ENCODE measurements at regions not wholly inside any gene's neighbourhood (a gene's known extent, or its start where the extent isn't known, plus 50 kb on each side); places are given as distances from the start of the nearest gene placed in this dataset.
A peak's percentile ranks its signal among the peaks of the same experiment; 100 is the strongest.
"Not testable (repeated sequence)": the region's sequence is repeated elsewhere in the genome, so short reads cannot be mapped to it uniquely, and the experiment has no call there.

GRCh38 chr2:87151835-87152493 lies 130.3 kb upstream of the PLGLB1 start:
- CTCF ChIA-PET; H3K9me3 ChIP-seq (ENCODE audit: low read length); H3K27ac ChIP-seq (ENCODE audit: low read length); intact Hi-C loops (cut with micrococcal nuclease); H3K9me2 ChIP-seq (replicated peaks; ENCODE audit: low read length); H3K27me3 ChIP-seq (ENCODE audit: low read length); H3K4me3 ChIP-seq (ENCODE audit: low read length); H3K79me2 ChIP-seq (ENCODE audit: low read length); H3K9ac ChIP-seq (ENCODE audit: low read length); BruUV-seq (replicated peaks); POLR2A ChIA-PET (ENCODE audit: unreplicated experiment); H3K4me1 ChIP-seq (ENCODE audit: insufficient read depth, low read length); H3F3A ChIP-seq (ENCODE audit: low read length, unreplicated experiment); DNase-seq; H4K20me1 ChIP-seq (ENCODE audit: low read length); H3K4me2 ChIP-seq (ENCODE audit: low read length); H2AFZ ChIP-seq (ENCODE audit: low read length); H3K36me3 ChIP-seq (ENCODE audit: low read depth, low read length): not testable (repeated sequence)
- peak; percentile 69 for ATAC-seq

GRCh38 chr2:87174454-87174853 lies 152.8 kb upstream of the PLGLB1 start:
- DNase-seq; intact Hi-C loops (cut with micrococcal nuclease); H4K20me1 ChIP-seq (ENCODE audit: low read length); H3F3A ChIP-seq (ENCODE audit: low read length, unreplicated experiment); H3K27ac ChIP-seq (ENCODE audit: low read length); H3K4me3 ChIP-seq (ENCODE audit: low read length); ATAC-seq; H3K36me3 ChIP-seq (ENCODE audit: low read depth, low read length); H3K4me2 ChIP-seq (ENCODE audit: low read length); H3K9me3 ChIP-seq (ENCODE audit: low read length); H3K9me2 ChIP-seq (replicated peaks; ENCODE audit: low read length); POLR2A ChIA-PET (ENCODE audit: unreplicated experiment); H3K79me2 ChIP-seq (ENCODE audit: low read length); BruUV-seq (replicated peaks); H2AFZ ChIP-seq (ENCODE audit: low read length); H3K4me1 ChIP-seq (ENCODE audit: insufficient read depth, low read length); H3K9ac ChIP-seq (ENCODE audit: low read length); CTCF ChIA-PET; H3K27me3 ChIP-seq (ENCODE audit: low read length): not testable (repeated sequence)

- BruUV-seq (replicated peaks); H3K79me2 ChIP-seq (ENCODE audit: low read length); H3K27ac ChIP-seq (ENCODE audit: low read length); CTCF ChIA-PET; H3F3A ChIP-seq (ENCODE audit: low read length, unreplicated experiment); H3K9ac ChIP-seq (ENCODE audit: low read length); H4K20me1 ChIP-seq (ENCODE audit: low read length); H3K4me3 ChIP-seq (ENCODE audit: low read length); POLR2A ChIA-PET (ENCODE audit: unreplicated experiment); H3K9me3 ChIP-seq (ENCODE audit: low read length); intact Hi-C loops (cut with micrococcal nuclease); H3K36me3 ChIP-seq (ENCODE audit: low read depth, low read length); H3K9me2 ChIP-seq (replicated peaks; ENCODE audit: low read length); H3K4me2 ChIP-seq (ENCODE audit: low read length); H3K4me1 ChIP-seq (ENCODE audit: insufficient read depth, low read length); H3K27me3 ChIP-seq (ENCODE audit: low read length); DNase-seq; ATAC-seq; H2AFZ ChIP-seq (ENCODE audit: low read length): not testable (repeated sequence)
Observed at GRCh38 chr2:87183373-87183772, 161.7 kb upstream of the PLGLB1 start.

GRCh38 chr2:87184260-87184659 lies 162.6 kb upstream of the PLGLB1 start:
- H3K4me2 ChIP-seq (ENCODE audit: low read length); H3K27ac ChIP-seq (ENCODE audit: low read length); H4K20me1 ChIP-seq (ENCODE audit: low read length); H3K36me3 ChIP-seq (ENCODE audit: low read depth, low read length); BruUV-seq (replicated peaks); DNase-seq; POLR2A ChIA-PET (ENCODE audit: unreplicated experiment); H3K9ac ChIP-seq (ENCODE audit: low read length); H3K4me1 ChIP-seq (ENCODE audit: insufficient read depth, low read length); H3K4me3 ChIP-seq (ENCODE audit: low read length); H3K9me3 ChIP-seq (ENCODE audit: low read length); H2AFZ ChIP-seq (ENCODE audit: low read length); H3K79me2 ChIP-seq (ENCODE audit: low read length); H3K27me3 ChIP-seq (ENCODE audit: low read length); H3K9me2 ChIP-seq (replicated peaks; ENCODE audit: low read length); CTCF ChIA-PET; intact Hi-C loops (cut with micrococcal nuclease); H3F3A ChIP-seq (ENCODE audit: low read length, unreplicated experiment); ATAC-seq: not testable (repeated sequence)

GRCh38 chr2:87189214-87189613 lies 167.6 kb upstream of the PLGLB1 start:
- H3K9ac ChIP-seq (ENCODE audit: low read length); H3K27ac ChIP-seq (ENCODE audit: low read length); H2AFZ ChIP-seq (ENCODE audit: low read length); H3K4me2 ChIP-seq (ENCODE audit: low read length); H3F3A ChIP-seq (ENCODE audit: low read length, unreplicated experiment); H3K36me3 ChIP-seq (ENCODE audit: low read depth, low read length); intact Hi-C loops (cut with micrococcal nuclease); H3K27me3 ChIP-seq (ENCODE audit: low read length); H3K9me3 ChIP-seq (ENCODE audit: low read length); ATAC-seq; H3K79me2 ChIP-seq (ENCODE audit: low read length); H3K9me2 ChIP-seq (replicated peaks; ENCODE audit: low read length); CTCF ChIA-PET; H4K20me1 ChIP-seq (ENCODE audit: low read length); BruUV-seq (replicated peaks); H3K4me1 ChIP-seq (ENCODE audit: insufficient read depth, low read length); H3K4me3 ChIP-seq (ENCODE audit: low read length); DNase-seq; POLR2A ChIA-PET (ENCODE audit: unreplicated experiment): not testable (repeated sequence)

- CTCF ChIA-PET; H3K4me3 ChIP-seq (ENCODE audit: low read length); BruUV-seq (replicated peaks); H3K27ac ChIP-seq (ENCODE audit: low read length); DNase-seq; H3K79me2 ChIP-seq (ENCODE audit: low read length); H3K9me3 ChIP-seq (ENCODE audit: low read length); H3K9ac ChIP-seq (ENCODE audit: low read length); intact Hi-C loops (cut with micrococcal nuclease); H4K20me1 ChIP-seq (ENCODE audit: low read length); H3K4me1 ChIP-seq (ENCODE audit: insufficient read depth, low read length); H2AFZ ChIP-seq (ENCODE audit: low read length); H3K9me2 ChIP-seq (replicated peaks; ENCODE audit: low read length); H3F3A ChIP-seq (ENCODE audit: low read length, unreplicated experiment); POLR2A ChIA-PET (ENCODE audit: unreplicated experiment); H3K36me3 ChIP-seq (ENCODE audit: low read depth, low read length); H3K4me2 ChIP-seq (ENCODE audit: low read length); H3K27me3 ChIP-seq (ENCODE audit: low read length): not testable (repeated sequence)
- peak; percentile 89 for ATAC-seq
Observed at GRCh38 chr2:87193336-87193735, 171.7 kb upstream of the PLGLB1 start.

GRCh38 chr2:87194254-87194999 lies 172.8 kb upstream of the PLGLB1 start:
- H3K79me2 ChIP-seq (ENCODE audit: low read length); POLR2A ChIA-PET (ENCODE audit: unreplicated experiment); H3K27ac ChIP-seq (ENCODE audit: low read length); H3K9me2 ChIP-seq (replicated peaks; ENCODE audit: low read length); ATAC-seq; DNase-seq; intact Hi-C loops (cut with micrococcal nuclease); H3K4me3 ChIP-seq (ENCODE audit: low read length); H3K9me3 ChIP-seq (ENCODE audit: low read length); H3K4me1 ChIP-seq (ENCODE audit: insufficient read depth, low read length); H3K4me2 ChIP-seq (ENCODE audit: low read length); H3K9ac ChIP-seq (ENCODE audit: low read length); H4K20me1 ChIP-seq (ENCODE audit: low read length); H3K27me3 ChIP-seq (ENCODE audit: low read length); H3F3A ChIP-seq (ENCODE audit: low read length, unreplicated experiment); BruUV-seq (replicated peaks); H2AFZ ChIP-seq (ENCODE audit: low read length); CTCF ChIA-PET; H3K36me3 ChIP-seq (ENCODE audit: low read depth, low read length): not testable (repeated sequence)

Data from PC-3 (cell line).